Spleen (tissue), 7 donors: ENCODE measurements at regions not wholly inside any gene's neighbourhood (a gene's known extent, or its start where the extent isn't known, plus 50 kb on each side); places are given as distances from the start of the nearest gene placed in this dataset.

ENCODE experiments used
- POLR2A ChIP-seq, 3 donors: fragments of 450-650 bp; IDR thresholded peaks; one replicate each; pipeline ENCODE4 v1.5.1; 2017; ENCODE audit warnings: antibody characterized with exemption in 3 of 3, mild to moderate bottlenecking in 1 of 3
- TF ChIP-seq, protein P1 (sequence below), 11 experiments: fragments of 200-600 bp in 7 of 11; fragments of 450-650 bp in 4 of 11; sonication (generic) in 4 of 11; IDR thresholded peaks in 8 of 11; conservative IDR thresholded peaks in 3 of 11; 1 replicate in 7 of 11; 2 replicates in 4 of 11; pipeline versions ENCODE4 v1.4.0 to v1.8.0; 2016 to 2021; ENCODE audit warnings: antibody characterized with exemption in 11 of 11, inconsistent platforms in 4 of 11, mild to moderate bottlenecking in 1 of 11
- donor health status: DM: no; HTN: no; CAD: no; lungs with moderate emphysema.
- donor health status: DM: no; HTN: no; CAD: no.
- donor health status: DM: no; HTN: no; CAD: no.

DNA sequence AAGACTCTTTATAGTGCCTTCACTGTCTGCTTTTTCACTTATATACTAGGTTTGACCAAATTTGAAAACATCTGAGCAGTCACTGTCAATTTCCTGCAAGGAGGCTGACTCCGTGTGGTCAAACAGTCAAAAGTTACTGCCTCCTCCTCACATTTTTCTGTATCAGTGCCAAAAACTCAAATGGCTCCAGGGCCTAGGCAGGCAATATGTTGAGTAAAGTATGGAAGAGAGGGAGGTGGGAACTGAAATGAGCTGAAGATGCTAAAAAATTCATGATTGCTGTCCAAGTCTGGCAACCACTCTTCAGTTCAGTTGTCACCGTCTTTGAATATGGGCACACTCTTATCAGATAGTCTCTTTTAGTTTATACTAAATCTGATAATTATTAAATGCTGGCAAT, 551.6 kb downstream of the CCSER2 start:
- TF ChIP-seq, protein P1, sequence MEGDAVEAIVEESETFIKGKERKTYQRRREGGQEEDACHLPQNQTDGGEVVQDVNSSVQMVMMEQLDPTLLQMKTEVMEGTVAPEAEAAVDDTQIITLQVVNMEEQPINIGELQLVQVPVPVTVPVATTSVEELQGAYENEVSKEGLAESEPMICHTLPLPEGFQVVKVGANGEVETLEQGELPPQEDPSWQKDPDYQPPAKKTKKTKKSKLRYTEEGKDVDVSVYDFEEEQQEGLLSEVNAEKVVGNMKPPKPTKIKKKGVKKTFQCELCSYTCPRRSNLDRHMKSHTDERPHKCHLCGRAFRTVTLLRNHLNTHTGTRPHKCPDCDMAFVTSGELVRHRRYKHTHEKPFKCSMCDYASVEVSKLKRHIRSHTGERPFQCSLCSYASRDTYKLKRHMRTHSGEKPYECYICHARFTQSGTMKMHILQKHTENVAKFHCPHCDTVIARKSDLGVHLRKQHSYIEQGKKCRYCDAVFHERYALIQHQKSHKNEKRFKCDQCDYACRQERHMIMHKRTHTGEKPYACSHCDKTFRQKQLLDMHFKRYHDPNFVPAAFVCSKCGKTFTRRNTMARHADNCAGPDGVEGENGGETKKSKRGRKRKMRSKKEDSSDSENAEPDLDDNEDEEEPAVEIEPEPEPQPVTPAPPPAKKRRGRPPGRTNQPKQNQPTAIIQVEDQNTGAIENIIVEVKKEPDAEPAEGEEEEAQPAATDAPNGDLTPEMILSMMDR (IDR thresholded peaks at IDR 0.05 in 8 of 11, conservative IDR thresholded peaks at IDR 0.05 in 3 of 11) = no peak
- no peak for TF ChIP-seq POLR2A (IDR thresholded peaks at IDR 0.05)
